NB4 (cell line): ENCODE measurements at regions not wholly inside any gene's neighbourhood (a gene's known extent, or its start where the extent isn't known, plus 50 kb on each side); places are given as distances from the start of the nearest gene placed in this dataset.

Experiments used
- POLR2A ChIP-seq: IDR thresholded peaks from 2 replicates; pipeline ENCODE4 v1.6.1; 2011; ENCODE audit warnings: mild to moderate bottlenecking; ENCODE audit not compliant: insufficient read length; ENCODE audit errors: extremely low read depth
- TF ChIP-seq, protein P1 (sequence below): IDR thresholded peaks from one replicate; pipeline ENCODE4 v1.5.1; 2012; ENCODE audit warnings: low read depth, low read length
- TF ChIP-seq, protein P2 (sequence below): IDR thresholded peaks from 2 replicates; pipeline ENCODE4 v1.6.1; 2011; ENCODE audit warnings: low read depth, low read length

- TF ChIP-seq, protein P1, sequence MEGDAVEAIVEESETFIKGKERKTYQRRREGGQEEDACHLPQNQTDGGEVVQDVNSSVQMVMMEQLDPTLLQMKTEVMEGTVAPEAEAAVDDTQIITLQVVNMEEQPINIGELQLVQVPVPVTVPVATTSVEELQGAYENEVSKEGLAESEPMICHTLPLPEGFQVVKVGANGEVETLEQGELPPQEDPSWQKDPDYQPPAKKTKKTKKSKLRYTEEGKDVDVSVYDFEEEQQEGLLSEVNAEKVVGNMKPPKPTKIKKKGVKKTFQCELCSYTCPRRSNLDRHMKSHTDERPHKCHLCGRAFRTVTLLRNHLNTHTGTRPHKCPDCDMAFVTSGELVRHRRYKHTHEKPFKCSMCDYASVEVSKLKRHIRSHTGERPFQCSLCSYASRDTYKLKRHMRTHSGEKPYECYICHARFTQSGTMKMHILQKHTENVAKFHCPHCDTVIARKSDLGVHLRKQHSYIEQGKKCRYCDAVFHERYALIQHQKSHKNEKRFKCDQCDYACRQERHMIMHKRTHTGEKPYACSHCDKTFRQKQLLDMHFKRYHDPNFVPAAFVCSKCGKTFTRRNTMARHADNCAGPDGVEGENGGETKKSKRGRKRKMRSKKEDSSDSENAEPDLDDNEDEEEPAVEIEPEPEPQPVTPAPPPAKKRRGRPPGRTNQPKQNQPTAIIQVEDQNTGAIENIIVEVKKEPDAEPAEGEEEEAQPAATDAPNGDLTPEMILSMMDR: no peak
- no peak for TF ChIP-seq POLR2A
- TF ChIP-seq, protein P2, sequence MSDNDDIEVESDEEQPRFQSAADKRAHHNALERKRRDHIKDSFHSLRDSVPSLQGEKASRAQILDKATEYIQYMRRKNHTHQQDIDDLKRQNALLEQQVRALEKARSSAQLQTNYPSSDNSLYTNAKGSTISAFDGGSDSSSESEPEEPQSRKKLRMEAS: no peak
These were observed 170.4 kb upstream of the CACNA1E start for GRCh38 chr1:181312946-181313345.
